ENCODE measurements at regions not wholly inside any gene's neighbourhood (a gene's known extent, or its start where the extent isn't known, plus 50 kb on each side); places are given as distances from the start of the nearest gene placed in this dataset.

- ATAC-seq (ENCODE audit: insufficient read depth, low read depth) (no peak), DNase-seq (no peak)
- Histone ChIP-seq H3K4me3 (ENCODE audit: low read depth in 1 of 2, low read length in 2 of 2) (no peak overlapping the region), H3K36me3 (ENCODE audit: insufficient read depth, low read length) (no peaks in the 10 kb centered on the region), H3K9me3 (ENCODE audit: insufficient read depth, low read length, severe bottlenecking) (no peaks in the 10 kb centered on the region), H4K20me1 (ENCODE audit: insufficient read depth, low read length) (no peaks in the 10 kb centered on the region), H2AFZ (ENCODE audit: low read depth, low read length) (no peak overlapping the region), H3K27ac (ENCODE audit: low read length) (no peak overlapping the region), H3K4me2 (ENCODE audit: insufficient read depth, low read length) (no peak overlapping the region), H3K4me1 (ENCODE audit: insufficient read depth, low read length) (no peaks in the 10 kb centered on the region), H3K27me3 (ENCODE audit: insufficient read depth, low read length, poor library complexity) (no peaks in the 10 kb centered on the region), H3K79me2 (ENCODE audit: insufficient read depth, low read length) (no peaks in the 10 kb centered on the region), H3K9ac (ENCODE audit: low read depth, low read length) (no peak overlapping the region)
- TF ChIP-seq CTCF (IDR thresholded peaks at IDR 0.05; ENCODE audit: borderline replicate concordance, extremely low read depth, low read length, poor library complexity, severe bottlenecking): no peak
- no peak for TF ChIP-seq EZH2 (IDR thresholded peaks at IDR 0.05; ENCODE audit: borderline replicate concordance, low read depth, low read length, severe bottlenecking)
Observed at GRCh38 chrX:96446524-96446923, 238.1 kb upstream of the DIAPH2 start.

GRCh38 chrX:96447161-96447560 lies 237.5 kb upstream of the DIAPH2 start:
- Histone ChIP-seq H3K27me3 (ENCODE audit: insufficient read depth, low read length, poor library complexity) (no peaks in the 10 kb centered on the region), H3K4me2 (ENCODE audit: insufficient read depth, low read length) (no peak overlapping the region), H3K27ac (ENCODE audit: low read length) (no peak overlapping the region), H3K79me2 (ENCODE audit: insufficient read depth, low read length) (no peaks in the 10 kb centered on the region), H4K20me1 (ENCODE audit: insufficient read depth, low read length) (no peaks in the 10 kb centered on the region), H2AFZ (ENCODE audit: low read depth, low read length) (no peak overlapping the region), H3K36me3 (ENCODE audit: insufficient read depth, low read length) (no peaks in the 10 kb centered on the region), H3K9ac (ENCODE audit: low read depth, low read length) (no peak overlapping the region), H3K4me3 (ENCODE audit: low read depth in 1 of 2, low read length in 2 of 2) (no peak overlapping the region), H3K4me1 (ENCODE audit: insufficient read depth, low read length) (no peaks in the 10 kb centered on the region), H3K9me3 (ENCODE audit: insufficient read depth, low read length, severe bottlenecking) (no peaks in the 10 kb centered on the region)
- TF ChIP-seq CTCF (IDR thresholded peaks at IDR 0.05; ENCODE audit: borderline replicate concordance, extremely low read depth, low read length, poor library complexity, severe bottlenecking): no peak
- no peak for TF ChIP-seq EZH2 (IDR thresholded peaks at IDR 0.05; ENCODE audit: borderline replicate concordance, low read depth, low read length, severe bottlenecking)
- ATAC-seq (ENCODE audit: insufficient read depth, low read depth): no peak
- no peak for DNase-seq

DNA sequence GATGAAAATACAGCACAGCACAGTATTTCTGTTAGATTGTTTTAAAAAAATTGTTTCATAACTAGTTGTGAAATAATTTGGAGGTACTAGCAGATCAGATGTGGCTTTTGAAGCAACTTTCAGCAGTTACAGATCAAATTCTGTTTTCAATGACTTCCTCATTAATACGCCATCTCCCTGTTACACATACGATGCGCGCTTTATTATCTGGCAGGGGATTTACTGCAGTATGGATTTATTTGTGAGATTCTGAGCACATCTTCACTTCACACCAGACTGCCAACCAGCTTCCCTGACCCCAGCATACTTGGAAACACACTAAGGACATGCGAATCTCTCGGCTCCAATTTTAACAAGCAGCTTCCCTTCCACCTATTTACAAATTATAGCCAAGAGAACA lies 235.5 kb upstream of the DIAPH2 start:
- H3K4me3 ChIP-seq (ENCODE audit: low read depth in 1 of 2, low read length in 2 of 2): no peak overlapping the region
- no peak overlapping the region for H3K27ac ChIP-seq (ENCODE audit: low read length)
- no peaks in the 10 kb centered on the region for H3K4me1 ChIP-seq (ENCODE audit: insufficient read depth, low read length)
- DNase-seq: no peak
- no peaks in the 10 kb centered on the region for H3K79me2 ChIP-seq (ENCODE audit: insufficient read depth, low read length)
- TF ChIP-seq EZH2 (IDR thresholded peaks at IDR 0.05; ENCODE audit: borderline replicate concordance, low read depth, low read length, severe bottlenecking): no peak
- no peak for TF ChIP-seq CTCF (IDR thresholded peaks at IDR 0.05; ENCODE audit: borderline replicate concordance, extremely low read depth, low read length, poor library complexity, severe bottlenecking)
- no peak overlapping the region for H2AFZ ChIP-seq (ENCODE audit: low read depth, low read length)
- no peaks in the 10 kb centered on the region for H4K20me1 ChIP-seq (ENCODE audit: insufficient read depth, low read length)
- no peak overlapping the region for H3K4me2 ChIP-seq (ENCODE audit: insufficient read depth, low read length)
- no peaks in the 10 kb centered on the region for H3K27me3 ChIP-seq (ENCODE audit: insufficient read depth, low read length, poor library complexity)
- no peak for ATAC-seq (ENCODE audit: insufficient read depth, low read depth)
- no peaks in the 10 kb centered on the region for H3K9me3 ChIP-seq (ENCODE audit: insufficient read depth, low read length, severe bottlenecking)
- no peak overlapping the region for H3K9ac ChIP-seq (ENCODE audit: low read depth, low read length)
- H3K36me3 ChIP-seq (ENCODE audit: insufficient read depth, low read length): no peaks in the 10 kb centered on the region

- Histone ChIP-seq H3K27me3 (ENCODE audit: insufficient read depth, low read length, poor library complexity) (no peaks in the 10 kb centered on the region), H3K9ac (ENCODE audit: low read depth, low read length) (no peak overlapping the region), H3K4me1 (ENCODE audit: insufficient read depth, low read length) (no peaks in the 10 kb centered on the region), H3K4me3 (ENCODE audit: low read depth in 1 of 2, low read length in 2 of 2) (no peak overlapping the region), H3K79me2 (ENCODE audit: insufficient read depth, low read length) (no peaks in the 10 kb centered on the region), H3K36me3 (ENCODE audit: insufficient read depth, low read length) (no peaks in the 10 kb centered on the region), H3K9me3 (ENCODE audit: insufficient read depth, low read length, severe bottlenecking) (no peaks in the 10 kb centered on the region), H3K4me2 (ENCODE audit: insufficient read depth, low read length) (no peak overlapping the region), H4K20me1 (ENCODE audit: insufficient read depth, low read length) (no peaks in the 10 kb centered on the region), H2AFZ (ENCODE audit: low read depth, low read length) (no peak overlapping the region), H3K27ac (ENCODE audit: low read length) (no peak overlapping the region)
- ATAC-seq (ENCODE audit: insufficient read depth, low read depth) (no peak), DNase-seq (no peak)
- TF ChIP-seq EZH2 (IDR thresholded peaks at IDR 0.05; ENCODE audit: borderline replicate concordance, low read depth, low read length, severe bottlenecking): no peak
- no peak for TF ChIP-seq CTCF (IDR thresholded peaks at IDR 0.05; ENCODE audit: borderline replicate concordance, extremely low read depth, low read length, poor library complexity, severe bottlenecking)
Observed at GRCh38 chrX:96449896-96450295, 234.7 kb upstream of the DIAPH2 start.
